ENCODE measurements at regions not wholly inside any gene's neighbourhood (a gene's known extent, or its start where the extent isn't known, plus 50 kb on each side); places are given as distances from the start of the nearest gene placed in this dataset.

- Histone ChIP-seq H3K9me3 (no peaks in the 10 kb centered on the region), H3K36me3 (no peaks in the 10 kb centered on the region), H3K4me1 (no peaks in the 10 kb centered on the region), H3K4me3 (no peak overlapping the region), H3K27me3 (no peaks in the 10 kb centered on the region), H3K27ac (no peak overlapping the region)
- DNase-seq (ENCODE audit: low spot score in 2 of 2), result no peak
- WGBS, 2 donors, result 74 to 79% methylated on average over 6 of the region's 6 CpGs
- no peak for TF ChIP-seq POLR2A (IDR thresholded peaks at IDR 0.05)
- TF ChIP-seq EP300 (IDR thresholded peaks at IDR 0.05), result no peak
- TF ChIP-seq, protein P1, sequence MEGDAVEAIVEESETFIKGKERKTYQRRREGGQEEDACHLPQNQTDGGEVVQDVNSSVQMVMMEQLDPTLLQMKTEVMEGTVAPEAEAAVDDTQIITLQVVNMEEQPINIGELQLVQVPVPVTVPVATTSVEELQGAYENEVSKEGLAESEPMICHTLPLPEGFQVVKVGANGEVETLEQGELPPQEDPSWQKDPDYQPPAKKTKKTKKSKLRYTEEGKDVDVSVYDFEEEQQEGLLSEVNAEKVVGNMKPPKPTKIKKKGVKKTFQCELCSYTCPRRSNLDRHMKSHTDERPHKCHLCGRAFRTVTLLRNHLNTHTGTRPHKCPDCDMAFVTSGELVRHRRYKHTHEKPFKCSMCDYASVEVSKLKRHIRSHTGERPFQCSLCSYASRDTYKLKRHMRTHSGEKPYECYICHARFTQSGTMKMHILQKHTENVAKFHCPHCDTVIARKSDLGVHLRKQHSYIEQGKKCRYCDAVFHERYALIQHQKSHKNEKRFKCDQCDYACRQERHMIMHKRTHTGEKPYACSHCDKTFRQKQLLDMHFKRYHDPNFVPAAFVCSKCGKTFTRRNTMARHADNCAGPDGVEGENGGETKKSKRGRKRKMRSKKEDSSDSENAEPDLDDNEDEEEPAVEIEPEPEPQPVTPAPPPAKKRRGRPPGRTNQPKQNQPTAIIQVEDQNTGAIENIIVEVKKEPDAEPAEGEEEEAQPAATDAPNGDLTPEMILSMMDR (IDR thresholded peaks at IDR 0.05), result no peak
Measured at GRCh38 chr13:60690604-60691003, 293.6 kb downstream of the TDRD3 start.

DNA sequence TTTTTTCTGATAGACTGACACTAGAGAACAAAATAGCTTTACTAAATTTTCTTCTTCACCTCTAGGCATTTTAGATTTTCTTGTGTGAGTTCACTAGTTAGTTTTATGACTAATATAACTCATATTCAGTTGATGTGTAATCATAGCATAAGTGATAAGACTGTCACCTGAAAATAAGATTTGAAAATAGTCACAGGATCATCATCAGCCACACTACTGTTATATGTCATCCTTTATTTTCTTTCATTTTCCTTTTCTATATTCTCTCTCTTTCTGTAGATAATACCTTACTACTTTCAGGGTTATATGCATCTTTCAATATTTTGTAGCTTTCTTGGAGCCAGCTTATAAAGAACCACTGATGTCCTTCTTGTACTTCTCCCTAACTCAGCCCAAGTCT, 292.6 kb downstream of the TDRD3 start:
- Histone ChIP-seq H3K36me3 (no peaks in the 10 kb centered on the region), H3K4me1 (no peaks in the 10 kb centered on the region), H3K27ac (no peak overlapping the region), H3K27me3 (no peaks in the 10 kb centered on the region), H3K4me3 (no peak overlapping the region), H3K9me3 (no peaks in the 10 kb centered on the region)
- DNase-seq (ENCODE audit: low spot score in 2 of 2), result no peak
- TF ChIP-seq, protein P1 (IDR thresholded peaks at IDR 0.05), result no peak
- TF ChIP-seq EP300 (IDR thresholded peaks at IDR 0.05), result no peak

- no peak for DNase-seq (ENCODE audit: low spot score in 2 of 2)
- H3K27me3 ChIP-seq, result no peaks in the 10 kb centered on the region
- H3K27ac ChIP-seq, result no peak overlapping the region
- no peaks in the 10 kb centered on the region for H3K4me1 ChIP-seq
- H3K36me3 ChIP-seq, result no peaks in the 10 kb centered on the region
- H3K9me3 ChIP-seq, result no peaks in the 10 kb centered on the region
- H3K4me3 ChIP-seq, result no peak overlapping the region
- no peak for TF ChIP-seq POLR2A (IDR thresholded peaks at IDR 0.05)
- TF ChIP-seq, protein P1 (IDR thresholded peaks at IDR 0.05), result no peak
- TF ChIP-seq EP300 (IDR thresholded peaks at IDR 0.05), result no peak
- 58 to 64% methylated on average over 3 of the region's 3 CpGs for WGBS, 2 donors
Measured at GRCh38 chr13:60689076-60689475, 292.1 kb downstream of the TDRD3 start.

- no peak for DNase-seq (ENCODE audit: low spot score in 2 of 2)
- H3K36me3 ChIP-seq, result no peaks in the 10 kb centered on the region
- no peaks in the 10 kb centered on the region for H3K27me3 ChIP-seq
- H3K27ac ChIP-seq, result no peak overlapping the region
- TF ChIP-seq POLR2A (IDR thresholded peaks at IDR 0.05) (no peak), EP300 (IDR thresholded peaks at IDR 0.05) (no peak)
- TF ChIP-seq, protein P1 (IDR thresholded peaks at IDR 0.05), result no peak
- H3K4me1 ChIP-seq, result no peaks in the 10 kb centered on the region
- H3K4me3 ChIP-seq, result no peak overlapping the region
- WGBS, 2 donors, result 71 to 78% methylated on average over 5 of the region's 5 CpGs
- H3K9me3 ChIP-seq, result no peaks in the 10 kb centered on the region
Measured at GRCh38 chr13:60679928-60680694, 283.1 kb downstream of the TDRD3 start.

DNA sequence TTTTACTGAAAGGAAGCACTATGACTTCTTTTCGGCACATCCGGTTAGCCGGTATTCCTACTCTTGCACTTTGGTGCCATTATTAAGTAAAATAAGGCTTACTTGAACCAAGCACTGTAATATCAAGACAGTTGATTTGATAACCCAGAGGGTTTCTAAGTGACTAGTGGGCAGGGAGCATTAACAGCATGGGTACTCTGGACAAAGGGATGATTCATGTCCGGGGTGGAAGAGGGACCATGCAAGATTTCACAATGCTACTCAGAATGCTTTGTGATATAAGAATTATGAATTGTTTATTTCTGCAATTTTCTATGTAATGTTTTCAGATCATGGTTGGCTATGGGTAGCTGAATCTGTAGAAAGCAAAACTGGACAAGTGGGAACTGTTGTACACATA, 282.1 kb downstream of the TDRD3 start:
- no peak overlapping the region for H3K27ac ChIP-seq
- 48 to 54% methylated on average over 4 of the region's 4 CpGs for WGBS, 2 donors
- H3K4me3 ChIP-seq, result no peak overlapping the region
- no peak for DNase-seq (ENCODE audit: low spot score in 2 of 2)
- TF ChIP-seq, protein P1 (IDR thresholded peaks at IDR 0.05), result no peak
- no peak for TF ChIP-seq POLR2A (IDR thresholded peaks at IDR 0.05)
- TF ChIP-seq EP300 (IDR thresholded peaks at IDR 0.05), result no peak
- H3K4me1 ChIP-seq, result no peaks in the 10 kb centered on the region
- no peaks in the 10 kb centered on the region for H3K36me3 ChIP-seq
- no peaks in the 10 kb centered on the region for H3K9me3 ChIP-seq
- no peaks in the 10 kb centered on the region for H3K27me3 ChIP-seq

Data from tibial nerve (tissue), 4 donors.